Heart right ventricle (tissue), 16 donors: ENCODE measurements at regions not wholly inside any gene's neighbourhood (a gene's known extent, or its start where the extent isn't known, plus 50 kb on each side); places are given as distances from the start of the nearest gene placed in this dataset.

ENCODE experiments used
- ATAC-seq, 8 donors: fragments of 200-7000 bp; cut with Tn5 transposase; one replicate each; pipeline ENCODE4 v1.9.1; 2020; ENCODE audit warnings: mild to moderate bottlenecking in 8 of 8, moderate library complexity in 8 of 8, moderate number of reproducible peaks in 1 of 8
- DNase-seq, 2 donors: peaks; one replicate each; pipeline ENCODE4 v3.0.0-alpha.2; 2020
- H3K27ac ChIP-seq, 10 donors: fragments of 200-600 bp; sonication (generic) in 2 of 10; one replicate each; pipeline versions ENCODE4 v1.5.0 to v1.8.0; 2020 to 2022; ENCODE audit warnings: mild to moderate bottlenecking in 3 of 10
- H3K27me3 ChIP-seq, 7 donors: fragments of 200-600 bp; one replicate each; pipeline ENCODE4 v1.8.0; 2021 to 2022; ENCODE audit warnings: mild to moderate bottlenecking in 2 of 7
- H3K36me3 ChIP-seq, 9 donors: fragments of 200-600 bp; sonication (generic) in 1 of 9; one replicate each; pipeline versions ENCODE4 v1.5.0 to v1.8.0; 2020 to 2022; ENCODE audit warnings: mild to moderate bottlenecking in 2 of 9
- H3K4me1 ChIP-seq, 9 donors: fragments of 200-600 bp; sonication (generic) in 1 of 9; one replicate each; pipeline versions ENCODE4 v1.5.0 to v1.8.0; 2020 to 2022; ENCODE audit warnings: mild to moderate bottlenecking in 4 of 9
- H3K4me3 ChIP-seq, 10 donors: fragments of 200-600 bp; sonication (generic) in 2 of 10; one replicate each; pipeline versions ENCODE4 v1.5.0 to v1.8.0; 2020 to 2022; ENCODE audit warnings: mild to moderate bottlenecking in 7 of 10, moderate library complexity in 2 of 10
- H3K9me3 ChIP-seq, 11 donors: fragments of 200-600 bp in 10 of 11; sonication (generic) in 2 of 11; one replicate each; pipeline versions ENCODE4 v1.5.0 to v1.8.0; 2013 to 2022; ENCODE audit warnings: mild to moderate bottlenecking in 2 of 11, control low read depth in 1 of 11, moderate library complexity in 1 of 11
- CTCF ChIP-seq, 9 donors: fragments of 200-600 bp; sonication (generic) in 2 of 9; IDR thresholded peaks; one replicate each; pipeline versions ENCODE4 v1.5.0 to v1.8.0; 2021 to 2022; ENCODE audit warnings: antibody characterized with exemption in 9 of 9, mild to moderate bottlenecking in 5 of 9, moderate library complexity in 1 of 9
- WGBS, 2 donors: extraction: QIAGEN DNeasy Blood & Tissue Kit; methylation state at CpG; one replicate each; pipeline ENCODE4 v1.1.7; 2013; ENCODE audit warnings: inconsistent platforms in 1 of 2; 5-methylcytosine and 5-hydroxymethylcytosine counted together
- intact Hi-C, 10 donors: fragments of 100-400 bp; cut with DNase I; formaldehyde crosslinking; loops; one replicate each; pipeline versions ENCODE4 v1.11.1 to v1.14.2; 2022
- donor health status: Arrhythmogenic right ventricular cardiomyopathy.
- donor health status: ischemic (EF 13 %, LVEDD 7.1; RV severe dilation, severe dysfunction).
- donor health status: healthy with polysubstance abuse.
- donor health status: DM: no; HTN: yes; CAD: no.
- donor health status: DM: no; HTN: no; CAD: no.
- donor health status: ischemic (EF 25% LVEDD 6.9; RV normal size, moderate dysfunction).
- donor health status: ischemic (EF 25% LVEDD 5.7; RV mildly dilated, moderate dysfunction).
- donor health status: healthy.
- donor health status: DM: yes; HTN: yes; CAD: no.
- donor health status: Ischemic cardiomyopathy.
- donor health status: ischemic (EF 35%, LVEDD 5.7; RV mildly dilated, moderate dysfunction).
- donor health status: nonischemic (EF 11% LVEDD 7.7; RV severe dilation, severe dysfunction).
- donor health status: DM: yes; HTN: yes; CAD: no.
- donor health status: PGD.
- donor health status: ischemic (EF 29% LVEDD 5.4; RV normal size, mild dysfunction).
- donor health status: nonischemic (EF 23%, LVEDD 6.1; RV moderate dilation, normal function).

- no peak for TF ChIP-seq CTCF (IDR thresholded peaks at IDR 0.05)
- Histone ChIP-seq H3K4me1 (no peaks in the 10 kb centered on the region), H3K4me3 (no peak overlapping the region), H3K9me3 (peaks cover 0 to 12% (median 0%) of the 10 kb centered on the region in 11 donors), H3K27ac (no peak overlapping the region), H3K36me3 (no peaks in the 10 kb centered on the region), H3K27me3 (peaks cover 0 to 10% (median 0%) of the 10 kb centered on the region in 7 donors)
- intact Hi-C loops, result no loop called here
- WGBS, 2 donors, result 75 to 82% methylated on average over 1 of the region's 1 CpG
- DNase-seq (no peak), ATAC-seq (no peak)
These were observed 141.8 kb upstream of the PRDX4 start for GRCh38 chrX:23525531-23525930.

- H3K36me3 ChIP-seq, result no peaks in the 10 kb centered on the region
- ATAC-seq (no peak), DNase-seq (no peak)
- 92 to 93% methylated on average over 9 of the region's 9 CpGs for WGBS, 2 donors
- no peak overlapping the region for H3K27ac ChIP-seq
- intact Hi-C loops, result no loop called here
- no peaks in the 10 kb centered on the region for H3K4me1 ChIP-seq
- H3K4me3 ChIP-seq, result no peak overlapping the region
- H3K9me3 ChIP-seq, result peaks cover 0 to 5% (median 0%) of the 10 kb centered on the region in 11 donors
- H3K27me3 ChIP-seq, result no peaks in the 10 kb centered on the region
- no peak for TF ChIP-seq CTCF (IDR thresholded peaks at IDR 0.05)
These were observed 126.8 kb upstream of the PRDX4 start for GRCh38 chrX:23540532-23540931.

- H3K27me3 ChIP-seq, result peaks cover 0 to 18% (median 0%) of the 10 kb centered on the region in 7 donors
- H3K36me3 ChIP-seq, result no peaks in the 10 kb centered on the region
- DNase-seq, result no peak
- no peak for ATAC-seq
- 84 to 89% methylated on average over 5 of the region's 5 CpGs for WGBS, 2 donors
- TF ChIP-seq CTCF (IDR thresholded peaks at IDR 0.05), result no peak
- no peak overlapping the region for H3K4me3 ChIP-seq
- intact Hi-C loops, result no loop called here
- no peak overlapping the region for H3K27ac ChIP-seq
- peaks cover 0 to 5% (median 0%) of the 10 kb centered on the region in 11 donors for H3K9me3 ChIP-seq
- no peaks in the 10 kb centered on the region for H3K4me1 ChIP-seq
These were observed 119.1 kb upstream of the PRDX4 start for GRCh38 chrX:23548164-23548563.

DNA sequence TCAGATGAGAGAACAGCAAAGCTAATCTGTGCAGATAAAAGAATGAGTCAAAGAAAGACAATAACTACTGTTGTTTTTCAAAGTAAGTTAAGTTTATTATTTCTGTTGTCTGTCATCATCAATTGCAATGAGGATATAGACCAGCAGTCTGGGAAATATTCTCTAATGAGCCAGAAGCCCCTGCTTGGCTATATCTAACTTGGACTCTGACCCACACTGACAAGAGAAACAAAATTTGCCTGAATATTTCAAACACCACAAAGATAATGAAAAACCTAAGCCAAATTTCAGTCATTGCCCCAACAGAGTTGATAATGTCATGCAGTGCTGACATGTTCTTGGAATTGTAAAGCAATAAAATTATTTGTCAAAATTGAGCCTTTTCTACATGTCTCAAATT is 115.0 kb upstream of the PRDX4 start:
- intact Hi-C loops, result loop anchor here in 1 of 10 donors (10.0 kb wide), 1 partner anchor 548 kb away; no protein-coding TSS in a partner anchor
- peaks cover 0 to 10% (median 0%) of the 10 kb centered on the region in 11 donors for H3K9me3 ChIP-seq
- no peak overlapping the region for H3K27ac ChIP-seq
- no peak for DNase-seq
- peaks cover 0 to 24% (median 0%) of the 10 kb centered on the region in 7 donors for H3K27me3 ChIP-seq
- no peak for ATAC-seq
- no peak overlapping the region for H3K4me3 ChIP-seq
- no peak for TF ChIP-seq CTCF (IDR thresholded peaks at IDR 0.05)
- no peaks in the 10 kb centered on the region for H3K4me1 ChIP-seq
- no peaks in the 10 kb centered on the region for H3K36me3 ChIP-seq
